Ovary (tissue), 3 donors: ENCODE measurements at regions not wholly inside any gene's neighbourhood (a gene's known extent, or its start where the extent isn't known, plus 50 kb on each side); places are given as distances from the start of the nearest gene placed in this dataset.

Experiments
- POLR2A ChIP-seq: fragments of 450-650 bp; IDR thresholded peaks from one replicate; pipeline ENCODE4 v1.6.1; 2017; ENCODE audit warnings: antibody characterized with exemption, mild to moderate bottlenecking, moderate library complexity
- TF ChIP-seq, protein P1 (sequence below), 3 donors: fragments of 450-650 bp in 2 of 3; fragments of 200-600 bp in 1 of 3; IDR thresholded peaks; one replicate each; pipeline versions ENCODE4 v1.5.1 to v1.8.0; 2016 to 2022; ENCODE audit warnings: antibody characterized with exemption in 3 of 3, mild to moderate bottlenecking in 1 of 3
- donor health status: DM: no; HTN: no; CAD: no.

DNA sequence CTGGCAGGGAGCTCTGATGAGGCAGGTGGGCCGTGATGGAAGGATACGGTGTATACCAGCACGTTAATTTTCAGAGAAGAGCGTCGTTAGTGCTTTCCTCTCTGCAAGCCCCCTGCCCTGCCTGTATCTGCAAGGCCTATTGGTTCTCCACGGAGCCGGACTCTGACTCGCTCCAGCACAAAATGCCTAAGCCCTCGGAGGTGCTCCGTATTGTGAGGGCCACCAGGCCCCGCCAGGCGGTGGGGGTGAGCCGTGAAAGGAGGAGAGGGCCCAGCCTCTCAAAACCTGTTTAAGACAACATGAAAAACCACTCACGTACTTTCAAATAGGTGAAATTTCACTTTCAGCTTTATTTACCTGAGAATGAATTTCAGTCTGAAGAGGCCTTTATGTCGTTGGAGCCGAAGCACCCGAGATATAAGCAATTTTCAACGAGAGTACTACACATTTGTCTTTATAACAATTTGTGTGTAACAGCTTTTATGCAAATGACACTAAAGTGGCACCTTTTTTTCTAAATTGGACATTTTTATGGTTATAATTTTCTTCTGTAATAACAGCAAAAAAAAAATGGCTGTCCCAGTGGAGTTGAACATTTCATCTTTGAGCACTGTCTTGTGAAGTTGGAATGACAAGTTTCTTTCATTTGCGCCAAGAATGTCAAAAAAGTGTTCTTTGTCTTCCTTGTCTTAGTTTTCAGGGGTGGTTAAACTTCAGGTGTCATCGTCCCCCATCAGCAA is 749.5 kb downstream of the VRK1 start:
- TF ChIP-seq POLR2A: no peak
- TF ChIP-seq, protein P1, sequence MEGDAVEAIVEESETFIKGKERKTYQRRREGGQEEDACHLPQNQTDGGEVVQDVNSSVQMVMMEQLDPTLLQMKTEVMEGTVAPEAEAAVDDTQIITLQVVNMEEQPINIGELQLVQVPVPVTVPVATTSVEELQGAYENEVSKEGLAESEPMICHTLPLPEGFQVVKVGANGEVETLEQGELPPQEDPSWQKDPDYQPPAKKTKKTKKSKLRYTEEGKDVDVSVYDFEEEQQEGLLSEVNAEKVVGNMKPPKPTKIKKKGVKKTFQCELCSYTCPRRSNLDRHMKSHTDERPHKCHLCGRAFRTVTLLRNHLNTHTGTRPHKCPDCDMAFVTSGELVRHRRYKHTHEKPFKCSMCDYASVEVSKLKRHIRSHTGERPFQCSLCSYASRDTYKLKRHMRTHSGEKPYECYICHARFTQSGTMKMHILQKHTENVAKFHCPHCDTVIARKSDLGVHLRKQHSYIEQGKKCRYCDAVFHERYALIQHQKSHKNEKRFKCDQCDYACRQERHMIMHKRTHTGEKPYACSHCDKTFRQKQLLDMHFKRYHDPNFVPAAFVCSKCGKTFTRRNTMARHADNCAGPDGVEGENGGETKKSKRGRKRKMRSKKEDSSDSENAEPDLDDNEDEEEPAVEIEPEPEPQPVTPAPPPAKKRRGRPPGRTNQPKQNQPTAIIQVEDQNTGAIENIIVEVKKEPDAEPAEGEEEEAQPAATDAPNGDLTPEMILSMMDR (IDR thresholded peaks at IDR 0.05): no peak
